Vagina (tissue), 2 donors: ENCODE measurements at regions not wholly inside any gene's neighbourhood (a gene's known extent, or its start where the extent isn't known, plus 50 kb on each side); places are given as distances from the start of the nearest gene placed in this dataset.

Source experiments
- DNase-seq, 2 donors: peaks; one replicate each; pipeline ENCODE4 v3.0.0-alpha.2; 2017; ENCODE audit errors: extremely low spot score in 2 of 2
- H3K27ac ChIP-seq: fragments of 200-600 bp; sonication (generic); one replicate; pipeline ENCODE4 v1.5.1; 2019
- H3K27me3 ChIP-seq: fragments of 200-600 bp; sonication (generic); one replicate; pipeline ENCODE4 v1.5.1; 2019
- H3K36me3 ChIP-seq, 2 donors: fragments of 200-600 bp; sonication (generic); one replicate each; pipeline ENCODE4 v1.5.1; 2017 to 2019
- H3K4me1 ChIP-seq: fragments of 200-600 bp; sonication (generic); one replicate; pipeline ENCODE4 v1.5.1; 2019
- H3K4me3 ChIP-seq, 2 donors: fragments of 200-600 bp; sonication (generic); 1 replicate in 1 of 2; 2 replicates in 1 of 2; pipeline ENCODE4 v1.5.1; 2016 to 2019
- H3K9me3 ChIP-seq: fragments of 200-600 bp; sonication (generic); one replicate; pipeline ENCODE4 v1.5.1; 2019
- POLR2A ChIP-seq, 2 donors: fragments of 450-650 bp; IDR thresholded peaks; one replicate each; pipeline ENCODE4 v1.6.1; 2017; ENCODE audit warnings: antibody characterized with exemption in 2 of 2, mild to moderate bottlenecking in 2 of 2, moderate library complexity in 2 of 2
- POLR2AphosphoS5 ChIP-seq, 2 donors: sonication (generic); formaldehyde crosslinking; IDR thresholded peaks; one replicate each; pipeline ENCODE4 v1.9.0; 2017; ENCODE audit warnings: antibody characterized with exemption in 2 of 2, mild to moderate bottlenecking in 2 of 2, low read depth in 1 of 2; ENCODE audit not compliant: insufficient read depth in 1 of 2
- intact Hi-C: fragments of 100-400 bp; cut with DNase I; formaldehyde crosslinking; loops from one replicate; pipeline ENCODE4 v1.15.1; 2023
- TF ChIP-seq, protein P1 (sequence below), 3 experiments: fragments of 450-650 bp in 2 of 3; fragments of 200-600 bp in 1 of 3; sonication (generic) in 1 of 3; IDR thresholded peaks; one replicate each; pipeline ENCODE4 v1.5.1; 2017 to 2019; ENCODE audit warnings: antibody characterized with exemption in 3 of 3, mild to moderate bottlenecking in 2 of 3, moderate library complexity in 2 of 3

DNA sequence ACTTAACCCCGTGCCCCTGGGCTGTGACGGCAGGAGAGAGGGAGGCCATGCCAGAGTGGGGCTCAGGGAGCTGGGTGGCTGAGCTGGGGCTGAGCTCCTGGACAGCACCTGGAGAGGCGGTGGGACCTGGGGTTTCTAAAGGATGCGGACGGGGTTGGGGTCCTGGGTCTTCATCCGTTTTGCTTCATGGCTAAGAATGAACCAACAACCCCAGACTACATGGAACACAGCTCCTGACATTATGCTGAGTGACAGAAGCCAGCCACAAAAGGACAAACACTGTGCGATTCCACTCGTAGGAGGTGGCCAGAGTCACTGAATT, 60.6 kb downstream of the NCOR2 start:
- intact Hi-C loops = no loop called here
- TF ChIP-seq, protein P1, sequence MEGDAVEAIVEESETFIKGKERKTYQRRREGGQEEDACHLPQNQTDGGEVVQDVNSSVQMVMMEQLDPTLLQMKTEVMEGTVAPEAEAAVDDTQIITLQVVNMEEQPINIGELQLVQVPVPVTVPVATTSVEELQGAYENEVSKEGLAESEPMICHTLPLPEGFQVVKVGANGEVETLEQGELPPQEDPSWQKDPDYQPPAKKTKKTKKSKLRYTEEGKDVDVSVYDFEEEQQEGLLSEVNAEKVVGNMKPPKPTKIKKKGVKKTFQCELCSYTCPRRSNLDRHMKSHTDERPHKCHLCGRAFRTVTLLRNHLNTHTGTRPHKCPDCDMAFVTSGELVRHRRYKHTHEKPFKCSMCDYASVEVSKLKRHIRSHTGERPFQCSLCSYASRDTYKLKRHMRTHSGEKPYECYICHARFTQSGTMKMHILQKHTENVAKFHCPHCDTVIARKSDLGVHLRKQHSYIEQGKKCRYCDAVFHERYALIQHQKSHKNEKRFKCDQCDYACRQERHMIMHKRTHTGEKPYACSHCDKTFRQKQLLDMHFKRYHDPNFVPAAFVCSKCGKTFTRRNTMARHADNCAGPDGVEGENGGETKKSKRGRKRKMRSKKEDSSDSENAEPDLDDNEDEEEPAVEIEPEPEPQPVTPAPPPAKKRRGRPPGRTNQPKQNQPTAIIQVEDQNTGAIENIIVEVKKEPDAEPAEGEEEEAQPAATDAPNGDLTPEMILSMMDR (IDR thresholded peaks at IDR 0.05) = no peak
- TF ChIP-seq POLR2AphosphoS5 (IDR thresholded peaks at IDR 0.05; ENCODE audit: insufficient read depth in 1 of 2, low read depth in 1 of 2) (no peak), POLR2A (IDR thresholded peaks at IDR 0.05) (no peak)
- H3K9me3 ChIP-seq = no peaks in the 10 kb centered on the region
- no peaks in the 10 kb centered on the region for H3K27me3 ChIP-seq
- peak overlapping the region in 1 of 2 donors; percentile 30 for H3K4me3 ChIP-seq
- peak overlapping the region; percentile 75 for H3K27ac ChIP-seq
- no peak for DNase-seq
- no peaks in the 10 kb centered on the region for H3K36me3 ChIP-seq
- peaks cover 95% of the 10 kb centered on the region for H3K4me1 ChIP-seq

DNA sequence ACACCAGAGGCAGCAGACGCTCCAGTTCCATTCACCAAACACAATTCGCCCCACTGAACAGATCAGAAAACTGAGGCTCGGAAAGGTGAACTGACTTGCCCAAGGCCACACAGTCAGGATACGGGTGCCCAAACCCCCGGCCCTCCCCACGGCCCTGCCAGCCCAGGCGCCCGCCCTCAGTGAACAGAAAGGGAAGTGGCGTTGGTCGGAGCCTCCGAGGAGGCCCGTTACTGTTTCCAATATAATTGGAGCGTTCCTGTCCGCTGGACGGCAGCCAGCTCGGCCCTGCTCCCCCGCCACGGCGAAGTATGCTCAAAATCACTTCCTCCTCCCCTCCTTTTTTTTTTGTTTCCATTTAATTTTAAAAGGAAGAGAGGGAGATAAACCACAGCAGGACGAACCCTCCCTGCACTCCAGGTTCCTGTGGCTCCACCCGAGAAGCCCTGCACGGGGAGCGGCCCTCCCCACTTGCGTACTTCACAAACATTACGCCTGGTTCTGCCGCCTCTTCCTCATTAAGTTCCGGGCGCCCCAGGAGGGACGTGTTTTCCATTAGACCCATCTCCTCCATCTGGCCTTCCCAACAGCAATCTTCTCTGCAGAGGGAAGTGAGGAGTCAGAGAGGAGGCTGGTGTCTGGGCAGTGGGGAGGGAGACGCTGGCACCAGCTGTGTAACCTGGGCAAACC, 61.1 kb downstream of the NCOR2 start:
- DNase-seq = no peak
- H3K4me1 ChIP-seq = peaks cover 95% of the 10 kb centered on the region
- peak overlapping the region in 1 of 2 donors; percentile 30 for H3K4me3 ChIP-seq
- peak overlapping the region; percentile 75 for H3K27ac ChIP-seq
- no peaks in the 10 kb centered on the region for H3K9me3 ChIP-seq
- H3K36me3 ChIP-seq = no peaks in the 10 kb centered on the region
- TF ChIP-seq POLR2AphosphoS5 (IDR thresholded peaks at IDR 0.05; ENCODE audit: insufficient read depth in 1 of 2, low read depth in 1 of 2) (peak; percentile 60 to 82), POLR2A (IDR thresholded peaks at IDR 0.05) (no peak)
- TF ChIP-seq, protein P1 (IDR thresholded peaks at IDR 0.05) = no peak
- intact Hi-C loops = no loop called here
- no peaks in the 10 kb centered on the region for H3K27me3 ChIP-seq

DNA sequence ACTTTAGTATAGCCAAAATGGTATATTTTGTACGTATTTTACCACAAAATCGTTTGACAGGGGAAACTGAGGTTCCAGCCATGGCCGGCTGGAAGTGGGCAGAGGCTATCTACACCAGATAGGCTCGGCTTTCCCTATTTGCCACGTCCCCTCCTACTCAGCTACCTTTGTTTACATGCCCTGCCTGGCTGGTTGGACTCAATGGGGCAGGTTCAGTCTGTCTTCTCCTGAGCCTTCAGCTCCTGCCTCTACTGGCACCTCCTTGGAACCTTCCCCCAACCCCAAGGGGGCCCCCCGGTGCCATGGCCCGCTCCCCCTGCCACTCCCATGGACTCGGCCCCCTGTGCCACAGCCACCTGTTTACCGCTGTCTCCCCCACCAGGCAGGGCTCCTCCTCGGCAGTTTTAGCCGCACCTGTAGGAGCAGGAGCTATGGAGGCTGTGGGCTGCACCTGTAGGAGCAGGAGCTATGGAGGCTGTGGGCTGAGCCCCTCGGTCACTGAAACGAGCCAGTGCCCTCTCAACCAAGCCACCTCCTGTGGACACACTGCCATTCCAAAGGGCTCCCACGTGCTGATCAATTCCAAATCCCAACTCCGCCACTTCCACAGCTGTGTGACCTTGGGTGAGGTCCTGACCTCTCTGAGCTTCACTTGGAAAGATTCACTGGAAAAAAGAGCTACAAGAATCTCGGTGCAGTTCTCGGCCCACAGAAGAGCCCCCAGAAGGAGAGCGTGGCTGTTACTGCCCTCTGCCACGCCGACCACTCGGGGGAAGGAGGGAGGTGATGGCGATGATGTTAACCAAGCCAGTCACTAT, 62.2 kb downstream of the NCOR2 start:
- TF ChIP-seq POLR2A (IDR thresholded peaks at IDR 0.05) (no peak), POLR2AphosphoS5 (IDR thresholded peaks at IDR 0.05; ENCODE audit: insufficient read depth in 1 of 2, low read depth in 1 of 2) (no peak)
- TF ChIP-seq, protein P1 (IDR thresholded peaks at IDR 0.05) = no peak
- Histone ChIP-seq H3K9me3 (no peaks in the 10 kb centered on the region), H3K27me3 (no peaks in the 10 kb centered on the region), H3K27ac (peak overlapping the region; percentile 75), H3K36me3 (no peaks in the 10 kb centered on the region), H3K4me1 (peaks cover 95% of the 10 kb centered on the region), H3K4me3 (no peak overlapping the region)
- DNase-seq = no peak
- intact Hi-C loops = no loop called here

DNA sequence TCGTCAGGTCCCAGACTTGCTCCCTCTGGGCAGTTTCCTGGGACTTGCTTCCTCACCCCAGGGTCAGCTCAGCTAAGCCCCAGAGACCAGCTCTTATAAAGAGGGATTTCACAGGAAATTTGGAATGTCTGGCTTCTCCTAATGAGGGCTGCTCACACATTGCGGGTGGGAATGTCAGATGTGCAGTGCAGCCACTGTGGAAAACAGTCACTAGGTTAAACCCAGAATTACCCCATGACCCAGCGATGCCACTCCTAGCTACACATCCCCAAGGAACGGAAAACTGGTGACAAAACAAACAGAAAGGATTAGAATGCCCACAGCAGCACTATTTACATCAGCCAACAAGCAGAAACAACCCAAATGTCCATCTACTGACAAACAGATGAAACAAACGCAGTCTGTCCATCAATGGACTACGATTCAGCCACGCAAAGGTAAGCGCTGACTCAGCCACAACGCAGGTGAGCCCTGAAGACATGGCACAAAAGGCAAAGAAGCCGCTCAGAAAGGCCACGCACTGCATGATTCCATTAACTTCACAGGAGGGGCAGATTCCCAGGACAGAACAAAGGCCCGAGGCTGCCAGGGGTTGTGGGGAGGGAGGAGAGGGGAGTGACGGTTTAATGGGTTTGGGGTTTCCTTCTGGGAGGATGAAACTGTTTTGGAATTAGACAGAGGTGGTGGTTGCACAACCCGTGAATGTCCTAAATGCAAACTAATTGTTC, 63.0 kb downstream of the NCOR2 start:
- TF ChIP-seq, protein P1 (IDR thresholded peaks at IDR 0.05) = no peak
- TF ChIP-seq POLR2AphosphoS5 (IDR thresholded peaks at IDR 0.05; ENCODE audit: insufficient read depth in 1 of 2, low read depth in 1 of 2) = peak in 1 of 2 donors; percentile 17
- TF ChIP-seq POLR2A (IDR thresholded peaks at IDR 0.05) = no peak
- intact Hi-C loops = no loop called here
- Histone ChIP-seq H3K4me3 (no peak overlapping the region), H3K36me3 (no peaks in the 10 kb centered on the region), H3K4me1 (peaks cover 95% of the 10 kb centered on the region), H3K27ac (peak overlapping the region; percentile 75), H3K27me3 (no peaks in the 10 kb centered on the region), H3K9me3 (no peaks in the 10 kb centered on the region)
- DNase-seq = no peak
